WTC11 (cell line): ENCODE measurements at regions not wholly inside any gene's neighbourhood (a gene's known extent, or its start where the extent isn't known, plus 50 kb on each side); places are given as distances from the start of the nearest gene placed in this dataset.

Source experiments
- CTCF ChIP-seq: fragments of 200-600 bp; IDR thresholded peaks from 2 replicates; pipeline ENCODE4 v1.8.0; 2022; ENCODE audit warnings: antibody characterized with exemption
- GRHL2 ChIP-seq: fragments of 250-450 bp; sonication (Bioruptor Pico); IDR thresholded peaks from 2 replicates; pipeline ENCODE4 v1.8.0; 2022; ENCODE audit warnings: mild to moderate bottlenecking, moderate library complexity; ENCODE audit not compliant: insufficient replicate concordance, severe bottlenecking
- MYBL2 ChIP-seq: sonication (generic); formaldehyde crosslinking; IDR thresholded peaks from 2 replicates; pipeline ENCODE4 v1.8.1; 2023; ENCODE audit warnings: mild to moderate bottlenecking, moderate library complexity, missing genetic modification reagents
- TEAD4 ChIP-seq: sonication (generic); formaldehyde crosslinking; IDR thresholded peaks from 2 replicates; pipeline ENCODE4 v1.8.0; 2022; ENCODE audit warnings: mild to moderate bottlenecking, missing genetic modification reagents
- USF2 ChIP-seq: sonication (generic); formaldehyde crosslinking; IDR thresholded peaks from 2 replicates; pipeline ENCODE4 v1.8.1; 2023; ENCODE audit warnings: mild to moderate bottlenecking, missing genetic modification reagents, moderate library complexity
- ZNF263 ChIP-seq: sonication (generic); formaldehyde crosslinking; IDR thresholded peaks from 2 replicates; pipeline ENCODE4 v1.8.1; 2022; ENCODE audit warnings: low read depth, mild to moderate bottlenecking, moderate library complexity, missing genetic modification reagents
- ZSCAN18 ChIP-seq: fragments of 250-450 bp; sonication (Bioruptor Pico); IDR thresholded peaks from 2 replicates; pipeline ENCODE4 v2.1.2; 2022; ENCODE audit warnings: mild to moderate bottlenecking, moderate library complexity

GRCh38 chr3:135451037-135451785, 514.3 kb upstream of the PPP2R3A start:
- TF ChIP-seq CTCF (no peak), GRHL2 (no peak), ZSCAN18 (CRISPR knock-in tag) (no peak), TEAD4 (CRISPR knock-in tag) (no peak), MYBL2 (no peak), USF2 (CRISPR knock-in tag) (no peak), ZNF263 (CRISPR knock-in tag) (no peak)
